HG02938 (cell line): ENCODE measurements at regions not wholly inside any gene's neighbourhood (a gene's known extent, or its start where the extent isn't known, plus 50 kb on each side); places are given as distances from the start of the nearest gene placed in this dataset.
"Not testable (repeated sequence)": the region's sequence is repeated elsewhere in the genome, so short reads cannot be mapped to it uniquely, and the experiment has no call there.

Experiments used
- ATAC-seq: cut with Tn5 transposase; IDR thresholded peaks from one replicate; pipeline ENCODE4 v1.9.1; 2021; ENCODE audit warnings: mild to moderate bottlenecking, moderate library complexity; ENCODE audit not compliant: unreplicated experiment

GRCh38 chr12:128078301-128078971 is 188.5 kb upstream of the TMEM132C start:
- no peak for ATAC-seq

- ATAC-seq: no peak
These were observed 187.5 kb upstream of the TMEM132C start for GRCh38 chr12:128079446-128079845.

GRCh38 chr12:128083132-128083729 is 183.7 kb upstream of the TMEM132C start:
- ATAC-seq: no peak

GRCh38 chr12:128088926-128089325 is 178.0 kb upstream of the TMEM132C start:
- no peak for ATAC-seq

- ATAC-seq: no peak
These were observed 177.0 kb upstream of the TMEM132C start for GRCh38 chr12:128089961-128090360.

- no peak for ATAC-seq
These were observed 175.8 kb upstream of the TMEM132C start for GRCh38 chr12:128091101-128091720.

- ATAC-seq: no peak
These were observed 175.0 kb upstream of the TMEM132C start for GRCh38 chr12:128091951-128092382.

GRCh38 chr12:128098730-128099129 is 168.2 kb upstream of the TMEM132C start:
- no peak for ATAC-seq

GRCh38 chr12:128103152-128103551 is 163.8 kb upstream of the TMEM132C start:
- no peak for ATAC-seq

- ATAC-seq: no peak
These were observed 157.7 kb upstream of the TMEM132C start for GRCh38 chr12:128109236-128109635.

GRCh38 chr12:128109636-128110035 is 157.3 kb upstream of the TMEM132C start:
- ATAC-seq: no peak

- ATAC-seq: no peak
These were observed 155.6 kb upstream of the TMEM132C start for GRCh38 chr12:128111333-128111732.

GRCh38 chr12:128111951-128112350 is 155.0 kb upstream of the TMEM132C start:
- ATAC-seq: no peak

GRCh38 chr12:128113250-128113649 is 153.7 kb upstream of the TMEM132C start:
- not testable (repeated sequence) for ATAC-seq

GRCh38 chr12:128114485-128114884 is 152.5 kb upstream of the TMEM132C start:
- ATAC-seq: no peak

GRCh38 chr12:128116537-128116936 is 150.4 kb upstream of the TMEM132C start:
- no peak for ATAC-seq

GRCh38 chr12:128120035-128120434 is 146.9 kb upstream of the TMEM132C start:
- ATAC-seq: no peak

- no peak for ATAC-seq
These were observed 145.5 kb upstream of the TMEM132C start for GRCh38 chr12:128121424-128121823.

- ATAC-seq: no peak
These were observed 143.9 kb upstream of the TMEM132C start for GRCh38 chr12:128123096-128123495.

GRCh38 chr12:128131955-128132354 is 135.0 kb upstream of the TMEM132C start:
- no peak for ATAC-seq

GRCh38 chr12:128133321-128134073 is 133.5 kb upstream of the TMEM132C start:
- no peak for ATAC-seq
